Left ventricle myocardium inferior (tissue), 1 donor: ENCODE measurements at regions not wholly inside any gene's neighbourhood (a gene's known extent, or its start where the extent isn't known, plus 50 kb on each side); places are given as distances from the start of the nearest gene placed in this dataset.

Source experiments
- DNase-seq: peaks from one replicate; pipeline ENCODE4 v3.0.0-alpha.2; 2020
- H3K27ac ChIP-seq: fragments of 200-600 bp; replicated peaks from 2 replicates; pipeline ENCODE4 v1.8.0; 2021
- H3K27me3 ChIP-seq: fragments of 200-600 bp; 2 replicates; pipeline ENCODE4 v1.8.0; 2021; ENCODE audit warnings: low read depth
- H3K36me3 ChIP-seq: fragments of 200-600 bp; 2 replicates; pipeline ENCODE4 v1.8.0; 2021
- H3K4me1 ChIP-seq: fragments of 200-600 bp; 2 replicates; pipeline ENCODE4 v1.8.0; 2021
- H3K4me3 ChIP-seq: fragments of 200-600 bp; 2 replicates; pipeline ENCODE4 v1.8.0; 2021; ENCODE audit warnings: mild to moderate bottlenecking, moderate library complexity
- H3K9me3 ChIP-seq: fragments of 200-600 bp; replicated peaks from 2 replicates; pipeline ENCODE4 v1.8.0; 2021
- intact Hi-C: fragments of 100-400 bp; cut with micrococcal nuclease; formaldehyde crosslinking; loops from one replicate; pipeline ENCODE4 v1.11.0; 2022
- TF ChIP-seq, protein P1 (sequence below): fragments of 200-600 bp; IDR thresholded peaks from 2 replicates; pipeline ENCODE4 v1.8.0; 2021; ENCODE audit warnings: antibody characterized with exemption, mild to moderate bottlenecking, borderline replicate concordance
- donor health status: DM: no; HTN: yes; CAD: no; lungs with severe emphysema.

- Histone ChIP-seq H3K27ac (no peak overlapping the region), H3K4me1 (no peaks in the 10 kb centered on the region), H3K4me3 (no peak overlapping the region), H3K36me3 (no peaks in the 10 kb centered on the region), H3K27me3 (peaks cover 7% of the 10 kb centered on the region), H3K9me3 (no peaks in the 10 kb centered on the region)
- TF ChIP-seq, protein P1, sequence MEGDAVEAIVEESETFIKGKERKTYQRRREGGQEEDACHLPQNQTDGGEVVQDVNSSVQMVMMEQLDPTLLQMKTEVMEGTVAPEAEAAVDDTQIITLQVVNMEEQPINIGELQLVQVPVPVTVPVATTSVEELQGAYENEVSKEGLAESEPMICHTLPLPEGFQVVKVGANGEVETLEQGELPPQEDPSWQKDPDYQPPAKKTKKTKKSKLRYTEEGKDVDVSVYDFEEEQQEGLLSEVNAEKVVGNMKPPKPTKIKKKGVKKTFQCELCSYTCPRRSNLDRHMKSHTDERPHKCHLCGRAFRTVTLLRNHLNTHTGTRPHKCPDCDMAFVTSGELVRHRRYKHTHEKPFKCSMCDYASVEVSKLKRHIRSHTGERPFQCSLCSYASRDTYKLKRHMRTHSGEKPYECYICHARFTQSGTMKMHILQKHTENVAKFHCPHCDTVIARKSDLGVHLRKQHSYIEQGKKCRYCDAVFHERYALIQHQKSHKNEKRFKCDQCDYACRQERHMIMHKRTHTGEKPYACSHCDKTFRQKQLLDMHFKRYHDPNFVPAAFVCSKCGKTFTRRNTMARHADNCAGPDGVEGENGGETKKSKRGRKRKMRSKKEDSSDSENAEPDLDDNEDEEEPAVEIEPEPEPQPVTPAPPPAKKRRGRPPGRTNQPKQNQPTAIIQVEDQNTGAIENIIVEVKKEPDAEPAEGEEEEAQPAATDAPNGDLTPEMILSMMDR, result no peak
- intact Hi-C loops, result no loop called here
- no peak for DNase-seq
These were observed 89.4 kb upstream of the PALS2 start for GRCh38 chr7:24483804-24484203.

DNA sequence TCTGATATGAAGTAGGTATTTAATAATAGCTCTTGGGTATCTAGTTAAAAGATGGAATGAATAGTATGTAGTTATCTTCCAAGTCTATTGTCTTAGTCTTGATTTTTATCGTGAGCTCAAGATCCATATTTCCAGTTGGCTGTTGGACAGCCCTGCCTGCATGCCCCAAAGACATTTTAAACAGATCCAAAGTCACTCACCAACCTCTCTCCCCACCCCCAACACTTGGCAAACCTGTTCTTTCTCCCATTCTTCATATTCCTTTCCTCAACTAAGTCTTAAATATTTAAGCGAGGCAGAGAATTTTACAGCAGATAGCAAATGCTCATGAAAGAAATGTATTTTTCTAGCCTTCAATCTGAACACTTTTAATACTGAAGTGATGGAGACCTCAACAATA, 80.7 kb upstream of the PALS2 start:
- Histone ChIP-seq H3K4me1 (no peaks in the 10 kb centered on the region), H3K4me3 (no peak overlapping the region), H3K27ac (no peak overlapping the region), H3K27me3 (peaks cover 13% of the 10 kb centered on the region), H3K36me3 (no peaks in the 10 kb centered on the region), H3K9me3 (peaks cover 10% of the 10 kb centered on the region)
- TF ChIP-seq, protein P1, result no peak
- intact Hi-C loops, result no loop called here
- DNase-seq, result no peak

- DNase-seq, result no peak
- intact Hi-C loops, result no loop called here
- H3K27me3 ChIP-seq, result peaks cover 21% of the 10 kb centered on the region
- no peak overlapping the region for H3K27ac ChIP-seq
- no peaks in the 10 kb centered on the region for H3K4me1 ChIP-seq
- H3K4me3 ChIP-seq, result no peak overlapping the region
- H3K9me3 ChIP-seq, result peaks cover 10% of the 10 kb centered on the region
- TF ChIP-seq, protein P1, result no peak
- H3K36me3 ChIP-seq, result no peaks in the 10 kb centered on the region
These were observed 78.4 kb upstream of the PALS2 start for GRCh38 chr7:24494832-24495231.

DNA sequence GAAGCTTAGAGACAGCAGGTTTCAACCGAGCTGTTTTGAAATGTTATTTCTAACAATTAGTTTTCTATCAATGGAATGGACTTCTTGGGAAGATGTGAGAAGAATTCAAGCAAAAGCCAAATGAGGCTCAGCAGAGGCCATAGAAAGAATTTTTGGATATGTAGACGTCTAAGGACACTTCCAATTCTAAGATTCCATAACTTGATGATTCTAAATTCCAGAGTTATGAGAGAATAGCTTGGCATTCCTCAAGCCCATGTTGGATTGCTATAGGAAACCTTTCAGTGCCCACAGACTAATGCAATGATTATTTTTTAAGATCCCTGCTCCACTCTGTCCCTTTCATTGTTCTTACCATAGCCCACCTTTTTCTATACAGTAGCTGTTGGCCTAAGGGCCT, 77.2 kb upstream of the PALS2 start:
- H3K9me3 ChIP-seq, result peaks cover 10% of the 10 kb centered on the region
- intact Hi-C loops, result no loop called here
- TF ChIP-seq, protein P1, result no peak
- peaks cover 21% of the 10 kb centered on the region for H3K27me3 ChIP-seq
- no peaks in the 10 kb centered on the region for H3K4me1 ChIP-seq
- no peak overlapping the region for H3K4me3 ChIP-seq
- H3K27ac ChIP-seq, result no peak overlapping the region
- DNase-seq, result no peak
- H3K36me3 ChIP-seq, result no peaks in the 10 kb centered on the region

- TF ChIP-seq, protein P1, result no peak
These were observed 74.8 kb upstream of the PALS2 start for GRCh38 chr7:24498439-24498838.

GRCh38 chr7:24499871-24500270, 73.4 kb upstream of the PALS2 start:
- DNase-seq, result no peak
- no peaks in the 10 kb centered on the region for H3K4me1 ChIP-seq
- intact Hi-C loops, result no loop called here
- H3K9me3 ChIP-seq, result peaks cover 7% of the 10 kb centered on the region
- TF ChIP-seq, protein P1, result no peak
- no peak overlapping the region for H3K27ac ChIP-seq
- H3K27me3 ChIP-seq, result peaks cover 21% of the 10 kb centered on the region
- H3K4me3 ChIP-seq, result no peak overlapping the region
- no peaks in the 10 kb centered on the region for H3K36me3 ChIP-seq

More at GRCh38 chr7:24498439-24498838, 74.8 kb upstream of the PALS2 start:
- DNase-seq, result no peak
- Histone ChIP-seq H3K9me3 (peaks cover 10% of the 10 kb centered on the region), H3K36me3 (no peaks in the 10 kb centered on the region), H3K27me3 (peaks cover 21% of the 10 kb centered on the region), H3K4me1 (no peaks in the 10 kb centered on the region), H3K27ac (no peak overlapping the region), H3K4me3 (no peak overlapping the region)
- intact Hi-C loops, result no loop called here
